ENCODE measurements at regions not wholly inside any gene's neighbourhood (a gene's known extent, or its start where the extent isn't known, plus 50 kb on each side); places are given as distances from the start of the nearest gene placed in this dataset.

- TF ChIP-seq, protein P1, sequence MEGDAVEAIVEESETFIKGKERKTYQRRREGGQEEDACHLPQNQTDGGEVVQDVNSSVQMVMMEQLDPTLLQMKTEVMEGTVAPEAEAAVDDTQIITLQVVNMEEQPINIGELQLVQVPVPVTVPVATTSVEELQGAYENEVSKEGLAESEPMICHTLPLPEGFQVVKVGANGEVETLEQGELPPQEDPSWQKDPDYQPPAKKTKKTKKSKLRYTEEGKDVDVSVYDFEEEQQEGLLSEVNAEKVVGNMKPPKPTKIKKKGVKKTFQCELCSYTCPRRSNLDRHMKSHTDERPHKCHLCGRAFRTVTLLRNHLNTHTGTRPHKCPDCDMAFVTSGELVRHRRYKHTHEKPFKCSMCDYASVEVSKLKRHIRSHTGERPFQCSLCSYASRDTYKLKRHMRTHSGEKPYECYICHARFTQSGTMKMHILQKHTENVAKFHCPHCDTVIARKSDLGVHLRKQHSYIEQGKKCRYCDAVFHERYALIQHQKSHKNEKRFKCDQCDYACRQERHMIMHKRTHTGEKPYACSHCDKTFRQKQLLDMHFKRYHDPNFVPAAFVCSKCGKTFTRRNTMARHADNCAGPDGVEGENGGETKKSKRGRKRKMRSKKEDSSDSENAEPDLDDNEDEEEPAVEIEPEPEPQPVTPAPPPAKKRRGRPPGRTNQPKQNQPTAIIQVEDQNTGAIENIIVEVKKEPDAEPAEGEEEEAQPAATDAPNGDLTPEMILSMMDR (conservative IDR thresholded peaks at IDR 0.05; ENCODE audit: low read depth, low read length), result no peak
- TF ChIP-seq EZH2 (IDR thresholded peaks at IDR 0.05; ENCODE audit: low read length, unreplicated experiment) (no peak), EZH2phosphoT487 (IDR thresholded peaks at IDR 0.05; ENCODE audit: borderline replicate concordance, low read length) (no peak)
Observed at GRCh38 chr11:91209751-91210150, 986.9 kb upstream of the CHORDC1 start.
